ENCODE measurements at regions not wholly inside any gene's neighbourhood (a gene's known extent, or its start where the extent isn't known, plus 50 kb on each side); places are given as distances from the start of the nearest gene placed in this dataset.

DNA sequence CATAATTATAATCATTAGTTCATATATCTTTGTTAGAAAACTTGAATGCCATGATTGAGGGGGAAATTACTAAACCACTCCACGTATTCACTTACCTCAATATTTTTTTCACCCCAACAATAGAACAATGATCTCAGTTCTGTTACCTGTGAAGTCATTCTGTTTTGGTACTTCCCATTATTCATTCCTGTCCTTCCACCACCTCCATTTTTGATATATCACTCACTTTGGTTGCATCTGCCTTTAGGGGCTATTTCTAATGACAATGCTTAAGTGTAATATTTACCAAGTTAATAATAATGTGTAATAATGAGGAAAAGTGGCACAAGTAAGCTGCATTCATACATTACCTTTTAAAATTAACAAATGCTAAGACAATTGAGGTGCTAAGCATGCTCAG is 218.4 kb downstream of the SPATA31D1 start:
- Histone ChIP-seq H4K5ac (ENCODE audit: insufficient read length, low read depth, low read length) (no peak overlapping the region), H2BK20ac (ENCODE audit: low read depth, low read length, poor library complexity, severe bottlenecking) (no peak overlapping the region), H3K9me3 (ENCODE audit: control insufficient read depth, low read depth, low read length) (no peaks in the 10 kb centered on the region), H3K23me2 (ENCODE audit: insufficient read length, low read depth, low read length, poor library complexity, severe bottlenecking) (no peaks in the 10 kb centered on the region), H3K79me2 (ENCODE audit: insufficient read depth, low read length) (no peaks in the 10 kb centered on the region), H3K4ac (ENCODE audit: low read depth, low read length) (no peak overlapping the region), H3K56ac (ENCODE audit: insufficient read length, low read depth, low read length) (no peak overlapping the region), H3K79me1 (ENCODE audit: insufficient read depth, low read depth, low read length, poor library complexity, severe bottlenecking) (no peaks in the 10 kb centered on the region), H3K27me3 (ENCODE audit: insufficient read depth, low read length) (no peaks in the 10 kb centered on the region), H2AK5ac (ENCODE audit: insufficient read length, low read length) (no peak overlapping the region), H4K8ac (replicated peaks; ENCODE audit: insufficient read length, low read depth, low read length) (no peak overlapping the region), H2BK120ac (ENCODE audit: low read depth, low read length, poor library complexity, severe bottlenecking) (no peak overlapping the region), H2BK15ac (ENCODE audit: low read depth, low read length) (no peak overlapping the region), H4K91ac (ENCODE audit: insufficient read length, low read depth, low read length) (no peak overlapping the region), H3K18ac (ENCODE audit: insufficient read length, low read depth, low read length) (no peak overlapping the region), H4K20me1 (ENCODE audit: control insufficient read depth, insufficient read depth, insufficient read length) (no peaks in the 10 kb centered on the region), H3K14ac (ENCODE audit: insufficient read depth, low read length) (no peak overlapping the region), H2AFZ (ENCODE audit: low read length) (no peak overlapping the region), H3T11ph (ENCODE audit: low read length) (no peak overlapping the region), H2BK12ac (ENCODE audit: insufficient read length, low read depth, low read length) (no peak overlapping the region), H3K9ac (ENCODE audit: extremely low read depth, insufficient read length, low read length) (no peak overlapping the region), H3K23ac (ENCODE audit: insufficient read length, low read depth, low read length) (no peak overlapping the region), H3K4me1 (ENCODE audit: insufficient read depth, low read length) (no peaks in the 10 kb centered on the region), H2BK5ac (ENCODE audit: insufficient read length, low read length) (no peak overlapping the region), H3K4me2 (ENCODE audit: insufficient read depth, insufficient read length, low read length) (no peak overlapping the region), H3K27ac (ENCODE audit: insufficient read length, low read depth, low read length) (no peak overlapping the region)
- Mint-ChIP-seq H3K27me3 (ENCODE audit: low read depth) (no peaks in the 10 kb centered on the region), H3K4me1 (peaks cover 0 to 10% of the 10 kb centered on the region in 2 experiments; a peak in 1 of 4 replicates), H3K27ac (no peak overlapping the region), H3K36me3 (ENCODE audit: insufficient read depth in 1 of 3, low read depth in 3 of 3) (no peaks in the 10 kb centered on the region), H3K9me3 (peaks cover 0 to 4% of the 10 kb centered on the region in 2 experiments; a peak in 2 of 5 replicates), H3K4me3 (no peak overlapping the region)
- no peak for DNase-seq
- TF ChIP-seq, protein P1, sequence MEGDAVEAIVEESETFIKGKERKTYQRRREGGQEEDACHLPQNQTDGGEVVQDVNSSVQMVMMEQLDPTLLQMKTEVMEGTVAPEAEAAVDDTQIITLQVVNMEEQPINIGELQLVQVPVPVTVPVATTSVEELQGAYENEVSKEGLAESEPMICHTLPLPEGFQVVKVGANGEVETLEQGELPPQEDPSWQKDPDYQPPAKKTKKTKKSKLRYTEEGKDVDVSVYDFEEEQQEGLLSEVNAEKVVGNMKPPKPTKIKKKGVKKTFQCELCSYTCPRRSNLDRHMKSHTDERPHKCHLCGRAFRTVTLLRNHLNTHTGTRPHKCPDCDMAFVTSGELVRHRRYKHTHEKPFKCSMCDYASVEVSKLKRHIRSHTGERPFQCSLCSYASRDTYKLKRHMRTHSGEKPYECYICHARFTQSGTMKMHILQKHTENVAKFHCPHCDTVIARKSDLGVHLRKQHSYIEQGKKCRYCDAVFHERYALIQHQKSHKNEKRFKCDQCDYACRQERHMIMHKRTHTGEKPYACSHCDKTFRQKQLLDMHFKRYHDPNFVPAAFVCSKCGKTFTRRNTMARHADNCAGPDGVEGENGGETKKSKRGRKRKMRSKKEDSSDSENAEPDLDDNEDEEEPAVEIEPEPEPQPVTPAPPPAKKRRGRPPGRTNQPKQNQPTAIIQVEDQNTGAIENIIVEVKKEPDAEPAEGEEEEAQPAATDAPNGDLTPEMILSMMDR (conservative IDR thresholded peaks at IDR 0.05): no peak
- no CpG with 5 or more reads among the region's 1 CpG for WGBS (ENCODE audit: extremely low coverage, insufficient read length, low lambda C conversion rate)
